K562 (cell line): ENCODE measurements at regions not wholly inside any gene's neighbourhood (a gene's known extent, or its start where the extent isn't known, plus 50 kb on each side); places are given as distances from the start of the nearest gene placed in this dataset.

Experiments
- ATAC-seq: fragments of 200-7000 bp; cut with Tn5 transposase; 3 replicates; pipeline ENCODE4 v1.9.1; 2020; ENCODE audit warnings: moderate library complexity
- BruUV-seq: library from RNA; stranded (reverse); fragments of 400-500 nt; replicated peaks from 2 replicates; lab custom pipeline; 2021; lab: Mats Ljungman, UMichigan
- CTCF ChIA-PET: fragments of 300-600 bp; formaldehyde crosslinking; extraction: SDS; loops from one replicate; lab custom pipeline; 2021; ENCODE audit warnings: low intra/inter-chr PET ratio; lab: Yijun Ruan, JAX
- POLR2A ChIA-PET: fragments of 300-600, 350-650 bp; sonication (Branson Sonifier 250); formaldehyde crosslinking; extraction: SDS; loops from one replicate; lab custom pipeline; 2021; ENCODE audit warnings: antibody characterized with exemption, inconsistent platforms; lab: Yijun Ruan, JAX
- DNase-seq, 4 experiments: peaks; one replicate each; pipeline versions ENCODE4 v3.0.0 to v3.0.0-alpha.2; 2011 to 2018; ENCODE audit warnings: low spot score in 3 of 4, mixed read lengths in 3 of 4; ENCODE audit errors: extremely low read depth in 1 of 4
- FAIRE-seq: peaks from 2 replicates; lab custom pipeline; 2011; peaks lifted over from hg19 to GRCh38; lab: Jason Lieb, UNC
- H2AFZ ChIP-seq: 2 replicates; pipeline ENCODE4 v1.6.0; 2011; ENCODE audit warnings: low read depth, low read length, control low read depth, inconsistent platforms
- H3K27ac ChIP-seq: fragments of 200-600 bp; 3 replicates; pipeline ENCODE4 v1.8.0; 2011; ENCODE audit warnings: low read depth, mild to moderate bottlenecking, control low read depth, inconsistent platforms, low read length, moderate library complexity, mixed read lengths; ENCODE audit errors: extremely low read depth
- H3K27me3 ChIP-seq, 2 experiments: fragments of 300-600 bp in 1 of 2; 2 replicates in 1 of 2; 3 replicates in 1 of 2; pipeline versions ENCODE4 v1.6.0 to v1.8.0; 2011; ENCODE audit warnings: inconsistent platforms in 2 of 2, low read length in 2 of 2, mild to moderate bottlenecking in 1 of 2, mixed read lengths in 1 of 2, moderate library complexity in 1 of 2; ENCODE audit not compliant: control insufficient read depth in 2 of 2, insufficient read depth in 2 of 2
- H3K36me3 ChIP-seq: fragments of 300-600 bp; 3 replicates; pipeline ENCODE4 v1.8.0; 2011; ENCODE audit warnings: mild to moderate bottlenecking, low read length, inconsistent platforms; ENCODE audit not compliant: control insufficient read depth, insufficient read depth
- H3K4me1 ChIP-seq, 2 experiments: fragments of 200-600 bp in 1 of 2; replicated peaks in 1 of 2; 2 replicates in 1 of 2; 3 replicates in 1 of 2; pipeline versions ENCODE4 v1.5.1 to v1.8.0; 2011; ENCODE audit warnings: inconsistent platforms in 2 of 2, low read length in 2 of 2, mild to moderate bottlenecking in 1 of 2, mixed read lengths in 1 of 2, moderate library complexity in 1 of 2; ENCODE audit not compliant: control insufficient read depth in 2 of 2, insufficient read depth in 2 of 2
- H3K4me2 ChIP-seq: 2 replicates; pipeline ENCODE4 v1.6.1; 2011; ENCODE audit warnings: low read length, control low read depth, inconsistent platforms, mixed read lengths; ENCODE audit not compliant: insufficient read depth
- H3K4me3 ChIP-seq: fragments of 200-600 bp; sonication (generic), shearing (Covaris generic); 2 replicates; pipeline ENCODE4 v1.5.1; 2016; ENCODE audit warnings: control low read depth, inconsistent platforms
- H3K79me2 ChIP-seq: fragments of 200-600 bp; 3 replicates; pipeline ENCODE4 v1.8.0; 2011; ENCODE audit warnings: low read length, inconsistent platforms; ENCODE audit not compliant: control insufficient read depth, insufficient read depth
- H3K9ac ChIP-seq, 2 experiments: 2 replicates each; pipeline versions ENCODE4 v1.6.0 to v1.6.1; 2011; ENCODE audit warnings: low read depth in 2 of 2, low read length in 2 of 2, control low read depth in 1 of 2, inconsistent platforms in 1 of 2, mild to moderate bottlenecking in 1 of 2, mixed read lengths in 1 of 2; ENCODE audit not compliant: insufficient read depth in 1 of 2
- H3K9me1 ChIP-seq: one replicate; pipeline ENCODE4 v1.6.0; 2011; ENCODE audit warnings: inconsistent platforms, mild to moderate bottlenecking, low read length, moderate library complexity; ENCODE audit not compliant: control insufficient read depth, insufficient read depth
- H3K9me3 ChIP-seq: replicated peaks from 2 replicates; pipeline ENCODE4 v1.5.1; 2011; ENCODE audit warnings: low read depth, low read length, inconsistent platforms; ENCODE audit not compliant: control insufficient read depth, insufficient read depth
- H4K20me1 ChIP-seq: replicated peaks from 2 replicates; pipeline ENCODE4 v1.6.1; 2011; ENCODE audit warnings: low read length, inconsistent platforms, mixed read lengths; ENCODE audit not compliant: control insufficient read depth, insufficient read depth
- BRCA1 ChIP-seq, 2 experiments: fragments of 450-650 bp in 1 of 2; sonication (generic) in 1 of 2; formaldehyde crosslinking in 1 of 2; IDR thresholded peaks; 2 replicates each; pipeline versions ENCODE4 v1.5.0 to v1.6.1; 2017 to 2020; ENCODE audit warnings: mild to moderate bottlenecking in 1 of 2, missing genetic modification reagents in 1 of 2
- FOXA3 ChIP-seq, 2 experiments: fragments of 450-650 bp in 1 of 2; sonication (generic) in 1 of 2; formaldehyde crosslinking; IDR thresholded peaks in 1 of 2; conservative IDR thresholded peaks in 1 of 2; 2 replicates each; pipeline versions ENCODE4 v1.4.0 to v1.8.0; 2020 to 2022; ENCODE audit warnings: mild to moderate bottlenecking in 2 of 2, missing genetic modification reagents in 1 of 2
- NCOA2 ChIP-seq, 2 experiments: fragments of 450-650 bp; IDR thresholded peaks; 2 replicates each; pipeline ENCODE4 v1.6.1; 2018; ENCODE audit warnings: mild to moderate bottlenecking in 2 of 2, moderate library complexity in 1 of 2; ENCODE audit not compliant: partially characterized antibody in 2 of 2
- PHF20 ChIP-seq: fragments of 450-650 bp; IDR thresholded peaks from 2 replicates; pipeline ENCODE4 v1.6.1; 2018; ENCODE audit not compliant: partially characterized antibody
- ZNF133 ChIP-seq: fragments of 250-450 bp; sonication (Bioruptor Pico); IDR thresholded peaks from 2 replicates; pipeline ENCODE4 v1.4.0; 2020; ENCODE audit warnings: mild to moderate bottlenecking
- ZNF3 ChIP-seq: fragments of 250-450 bp; sonication (Bioruptor Pico); IDR thresholded peaks from 2 replicates; pipeline ENCODE4 v1.5.0; 2021; ENCODE audit warnings: mild to moderate bottlenecking, moderate library complexity
- ZNF436 ChIP-seq: fragments of 250-450, 450-650 bp; sonication (Bioruptor Pico); formaldehyde crosslinking; IDR thresholded peaks from 2 replicates; pipeline ENCODE4 v1.7.0; 2020; ENCODE audit warnings: mild to moderate bottlenecking
- WGBS: fragments of 100-300 bp; shearing (Covaris generic); methylation state at CpG from one replicate; pipeline ENCODE4 v1.1.6; 2016; ENCODE audit warnings: low coverage, mixed read lengths; ENCODE audit not compliant: insufficient coverage; ENCODE audit errors: missing lambda C conversion rate; 5-methylcytosine and 5-hydroxymethylcytosine counted together
- in situ Hi-C: fragments of 300-500 bp; cut with MboI; formaldehyde crosslinking; loops from 4 replicates; pipeline ENCODE4 v1.15.0; 2018; ENCODE audit warnings: inconsistent platforms, mixed read lengths
- intact Hi-C: fragments of 100-400 bp; cut with micrococcal nuclease; formaldehyde crosslinking; loops from 2 replicates; pipeline ENCODE4 v1.14.2; 2022
- TF ChIP-seq, protein P1 (sequence below): fragments of 250-450 bp; sonication (Bioruptor Pico); IDR thresholded peaks from 2 replicates; pipeline ENCODE4 v1.5.0; 2021

DNA sequence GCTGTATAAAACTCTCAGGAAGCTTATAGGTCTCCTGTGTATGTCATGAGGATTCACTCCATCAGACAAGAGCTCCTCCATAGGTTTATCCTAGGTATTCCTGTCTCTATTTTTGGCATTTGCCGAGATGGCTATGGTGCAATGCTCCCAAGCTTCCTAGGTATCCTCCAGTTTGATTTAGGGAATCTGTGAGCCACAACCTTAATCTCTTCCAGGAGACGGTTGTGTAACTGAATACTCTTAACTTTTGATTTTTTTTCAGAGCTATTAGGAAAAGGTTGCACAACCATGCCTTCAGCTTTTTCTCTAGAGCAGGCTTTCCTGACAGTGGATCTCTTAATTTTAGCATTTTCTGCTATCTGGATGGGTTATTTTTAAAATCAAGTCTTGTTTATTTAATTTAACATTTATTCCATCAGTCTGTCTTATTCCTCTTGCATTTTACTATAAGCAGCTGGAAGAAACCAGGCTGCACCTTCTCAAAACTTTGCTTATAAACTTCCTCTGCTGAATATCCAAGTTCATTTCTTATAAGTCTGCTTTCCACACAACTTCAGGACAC is 69.4 kb upstream of the BACE2 start:
- DNase-seq (no peak), ATAC-seq (no peak), FAIRE-seq (no peak)
- Histone ChIP-seq H3K9me3 (no peaks in the 10 kb centered on the region), H4K20me1 (no peaks in the 10 kb centered on the region), H3K36me3 (no peaks in the 10 kb centered on the region), H3K9ac (no peak overlapping the region), H2AFZ (no peak overlapping the region), H3K4me3 (no peak overlapping the region), H3K27me3 (no peaks in the 10 kb centered on the region; a peak in 1 of 5 replicates)
- ChIA-PET CTCF (no interaction called here), POLR2A (no interaction called here)
- 0% methylated on average over 2 of the region's 2 CpGs for WGBS
- intact Hi-C loops = no loop called here
- in situ Hi-C loops = no loop called here
- TF ChIP-seq NCOA2 (IDR thresholded peaks at IDR 0.05; ENCODE audit: partially characterized antibody in 2 of 2) (no peak), ZNF436 (CRISPR knock-in tag) (no peak), FOXA3 (CRISPR knock-in tag; conservative IDR thresholded peaks at IDR 0.05 in 1 of 2, IDR thresholded peaks at IDR 0.05 in 1 of 2) (no peak), ZNF133 (CRISPR knock-in tag) (no peak), PHF20 (no peak), BRCA1 (IDR thresholded peaks at IDR 0.05) (no peak), BRCA1 (CRISPR knock-in tag; IDR thresholded peaks at IDR 0.05) (no peak), ZNF3 (no peak)
- TF ChIP-seq, protein P1, sequence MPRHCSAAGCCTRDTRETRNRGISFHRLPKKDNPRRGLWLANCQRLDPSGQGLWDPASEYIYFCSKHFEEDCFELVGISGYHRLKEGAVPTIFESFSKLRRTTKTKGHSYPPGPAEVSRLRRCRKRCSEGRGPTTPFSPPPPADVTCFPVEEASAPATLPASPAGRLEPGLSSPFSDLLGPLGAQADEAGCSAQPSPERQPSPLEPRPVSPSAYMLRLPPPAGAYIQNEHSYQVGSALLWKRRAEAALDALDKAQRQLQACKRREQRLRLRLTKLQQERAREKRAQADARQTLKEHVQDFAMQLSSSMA (CRISPR knock-in tag) = no peak
- TF ChIP-seq, all 486 proteins: peak for 0
- no peaks in the 10 kb centered on the region for H3K9me1 ChIP-seq
- H3K4me1 ChIP-seq = no peaks in the 10 kb centered on the region
- no peak overlapping the region for H3K4me2 ChIP-seq
- BruUV-seq = no TSS peak
- H3K27ac ChIP-seq = no peak overlapping the region
- no peaks in the 10 kb centered on the region for H3K79me2 ChIP-seq
